Tibial artery (tissue), 4 donors: ENCODE measurements at regions not wholly inside any gene's neighbourhood (a gene's known extent, or its start where the extent isn't known, plus 50 kb on each side); places are given as distances from the start of the nearest gene placed in this dataset.

Experiments used
- DNase-seq, 2 donors: peaks; one replicate each; pipeline ENCODE4 v3.0.0-alpha.2; 2019
- H3K27ac ChIP-seq, 2 donors: fragments of 200-600 bp; sonication (generic) in 1 of 2; 1 replicate in 1 of 2; 2 replicates in 1 of 2; pipeline ENCODE4 v1.5.1; 2018 to 2019; ENCODE audit warnings: mild to moderate bottlenecking in 1 of 2
- H3K27me3 ChIP-seq, 2 donors: fragments of 200-600 bp; sonication (generic) in 1 of 2; one replicate each; pipeline versions ENCODE4 v1.5.1 to v1.6.0; 2016 to 2019
- H3K36me3 ChIP-seq, 3 donors: fragments of 200-600 bp; sonication (generic) in 2 of 3; one replicate each; pipeline ENCODE4 v1.5.1; 2016 to 2019; ENCODE audit warnings: mild to moderate bottlenecking in 2 of 3
- H3K4me1 ChIP-seq, 4 donors: fragments of 200-600 bp; sonication (generic) in 2 of 4; 1 replicate in 3 of 4; 2 replicates in 1 of 4; pipeline ENCODE4 v1.5.1; 2016 to 2019
- H3K4me3 ChIP-seq, 2 donors: fragments of 200-600 bp; sonication (generic) in 1 of 2; 1 replicate in 1 of 2; 2 replicates in 1 of 2; pipeline ENCODE4 v1.5.1; 2018 to 2019; ENCODE audit warnings: mild to moderate bottlenecking in 2 of 2
- H3K9me3 ChIP-seq, 3 donors: fragments of 200-600 bp; sonication (generic) in 1 of 3; one replicate each; pipeline ENCODE4 v1.5.1; 2016 to 2019
- intact Hi-C: fragments of 100-400 bp; cut with DNase I; formaldehyde crosslinking; loops from one replicate; pipeline ENCODE4 v1.15.0; 2023; ENCODE audit warnings: low total_unique reads
- TF ChIP-seq, protein P1 (sequence below), 2 experiments: fragments of 200-600 bp in 1 of 2; fragments of 450-650 bp in 1 of 2; IDR thresholded peaks; one replicate each; pipeline ENCODE4 v1.5.1; 2017 to 2019; ENCODE audit warnings: antibody characterized with exemption in 2 of 2, mild to moderate bottlenecking in 1 of 2, moderate library complexity in 1 of 2

DNA sequence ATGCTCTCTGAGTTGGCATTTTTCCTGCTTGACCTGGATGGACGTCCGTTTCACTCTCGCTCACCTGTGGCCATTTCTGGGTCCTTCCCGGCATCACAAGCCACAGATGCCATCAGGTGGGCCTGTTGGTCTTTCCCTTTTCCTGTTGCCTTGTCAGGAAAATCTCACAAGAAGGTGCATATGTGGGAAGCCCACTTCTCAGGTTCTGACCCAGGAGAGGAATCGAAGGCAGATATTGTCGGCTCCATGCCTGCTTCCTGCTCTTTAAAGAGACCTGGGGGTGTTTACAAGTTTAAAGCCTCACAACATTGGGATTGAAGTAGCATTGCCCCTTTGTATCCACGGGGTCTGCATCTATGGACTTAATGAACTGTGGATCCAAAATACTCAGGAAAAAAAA, 357.9 kb downstream of the RPS24 start:
- Histone ChIP-seq H3K4me3 (no peak overlapping the region), H3K27me3 (no peaks in the 10 kb centered on the region), H3K36me3 (no peaks in the 10 kb centered on the region), H3K4me1 (no peaks in the 10 kb centered on the region), H3K9me3 (no peaks in the 10 kb centered on the region), H3K27ac (no peak overlapping the region)
- intact Hi-C loops, result no loop called here
- TF ChIP-seq, protein P1, sequence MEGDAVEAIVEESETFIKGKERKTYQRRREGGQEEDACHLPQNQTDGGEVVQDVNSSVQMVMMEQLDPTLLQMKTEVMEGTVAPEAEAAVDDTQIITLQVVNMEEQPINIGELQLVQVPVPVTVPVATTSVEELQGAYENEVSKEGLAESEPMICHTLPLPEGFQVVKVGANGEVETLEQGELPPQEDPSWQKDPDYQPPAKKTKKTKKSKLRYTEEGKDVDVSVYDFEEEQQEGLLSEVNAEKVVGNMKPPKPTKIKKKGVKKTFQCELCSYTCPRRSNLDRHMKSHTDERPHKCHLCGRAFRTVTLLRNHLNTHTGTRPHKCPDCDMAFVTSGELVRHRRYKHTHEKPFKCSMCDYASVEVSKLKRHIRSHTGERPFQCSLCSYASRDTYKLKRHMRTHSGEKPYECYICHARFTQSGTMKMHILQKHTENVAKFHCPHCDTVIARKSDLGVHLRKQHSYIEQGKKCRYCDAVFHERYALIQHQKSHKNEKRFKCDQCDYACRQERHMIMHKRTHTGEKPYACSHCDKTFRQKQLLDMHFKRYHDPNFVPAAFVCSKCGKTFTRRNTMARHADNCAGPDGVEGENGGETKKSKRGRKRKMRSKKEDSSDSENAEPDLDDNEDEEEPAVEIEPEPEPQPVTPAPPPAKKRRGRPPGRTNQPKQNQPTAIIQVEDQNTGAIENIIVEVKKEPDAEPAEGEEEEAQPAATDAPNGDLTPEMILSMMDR (IDR thresholded peaks at IDR 0.05), result no peak
- DNase-seq, result no peak

DNA sequence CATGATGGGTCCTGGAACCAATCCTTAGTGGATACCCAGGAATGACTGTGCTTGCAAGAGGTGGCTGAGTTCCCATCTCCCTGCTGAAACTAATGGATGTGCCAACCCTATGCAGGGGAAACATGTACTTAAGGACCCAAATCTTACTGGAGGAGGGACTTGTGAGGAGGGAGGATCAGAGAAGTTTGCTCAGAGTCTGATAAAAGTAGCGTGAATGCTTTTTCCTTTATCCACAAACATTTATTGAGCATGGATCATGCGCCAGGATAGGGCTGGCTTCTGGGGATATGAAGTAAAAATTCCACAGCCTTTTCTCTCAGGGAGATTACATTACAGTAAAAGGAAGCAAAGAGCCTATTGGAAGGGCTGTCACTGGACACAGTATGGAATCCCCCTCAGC, 358.5 kb downstream of the RPS24 start:
- H3K27ac ChIP-seq, result no peak overlapping the region
- H3K4me1 ChIP-seq, result no peaks in the 10 kb centered on the region
- no peak overlapping the region for H3K4me3 ChIP-seq
- H3K36me3 ChIP-seq, result no peaks in the 10 kb centered on the region
- intact Hi-C loops, result no loop called here
- H3K9me3 ChIP-seq, result no peaks in the 10 kb centered on the region
- DNase-seq, result no peak
- no peaks in the 10 kb centered on the region for H3K27me3 ChIP-seq
- TF ChIP-seq, protein P1 (IDR thresholded peaks at IDR 0.05), result no peak

DNA sequence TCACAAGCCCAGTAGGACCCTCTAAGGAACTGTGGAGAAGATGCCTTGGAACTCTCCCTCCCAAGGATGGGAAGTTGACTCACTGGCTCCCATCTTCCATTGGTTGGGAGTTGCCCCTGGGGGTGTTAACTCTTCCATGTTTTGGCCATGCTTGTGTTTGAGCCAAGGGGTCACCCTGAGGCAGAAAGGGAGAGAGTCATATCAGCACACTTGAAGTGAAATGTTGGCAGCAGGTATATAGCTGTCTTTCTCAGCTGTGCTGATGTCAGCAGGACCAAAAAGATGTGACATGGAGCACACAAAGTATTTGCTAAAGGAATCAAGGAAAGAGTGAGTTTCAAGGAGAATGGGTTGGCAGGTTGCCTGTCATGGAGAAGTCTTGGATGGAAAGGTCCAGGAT, 359.4 kb downstream of the RPS24 start:
- no peaks in the 10 kb centered on the region for H3K27me3 ChIP-seq
- no peak overlapping the region for H3K27ac ChIP-seq
- H3K9me3 ChIP-seq, result no peaks in the 10 kb centered on the region
- H3K36me3 ChIP-seq, result no peaks in the 10 kb centered on the region
- H3K4me1 ChIP-seq, result no peaks in the 10 kb centered on the region
- intact Hi-C loops, result no loop called here
- H3K4me3 ChIP-seq, result no peak overlapping the region
- no peak for DNase-seq
- TF ChIP-seq, protein P1 (IDR thresholded peaks at IDR 0.05), result no peak

DNA sequence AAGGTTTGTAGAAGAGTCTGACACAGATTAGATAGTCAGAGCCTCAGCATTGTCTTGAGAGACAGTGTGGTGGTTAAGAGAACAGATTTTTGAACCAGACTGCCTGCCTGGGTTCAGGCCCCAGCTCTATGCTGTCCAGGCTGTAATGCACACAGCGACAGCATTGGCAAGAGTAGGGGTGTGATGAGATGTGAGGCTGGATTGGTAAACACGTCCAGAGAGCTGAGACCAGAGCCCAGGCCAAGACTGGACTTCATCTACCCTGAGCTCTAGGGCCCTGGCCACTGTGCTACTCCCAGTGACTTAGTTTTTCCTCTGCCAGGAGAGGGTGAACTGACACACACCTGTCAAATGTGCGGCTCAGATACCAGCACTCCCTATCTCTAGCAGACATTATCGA, 360.4 kb downstream of the RPS24 start:
- intact Hi-C loops, result no loop called here
- H3K27ac ChIP-seq, result no peak overlapping the region
- TF ChIP-seq, protein P1 (IDR thresholded peaks at IDR 0.05), result no peak
- H3K9me3 ChIP-seq, result no peaks in the 10 kb centered on the region
- no peaks in the 10 kb centered on the region for H3K27me3 ChIP-seq
- no peaks in the 10 kb centered on the region for H3K4me1 ChIP-seq
- H3K36me3 ChIP-seq, result no peaks in the 10 kb centered on the region
- DNase-seq, result no peak
- no peak overlapping the region for H3K4me3 ChIP-seq

DNA sequence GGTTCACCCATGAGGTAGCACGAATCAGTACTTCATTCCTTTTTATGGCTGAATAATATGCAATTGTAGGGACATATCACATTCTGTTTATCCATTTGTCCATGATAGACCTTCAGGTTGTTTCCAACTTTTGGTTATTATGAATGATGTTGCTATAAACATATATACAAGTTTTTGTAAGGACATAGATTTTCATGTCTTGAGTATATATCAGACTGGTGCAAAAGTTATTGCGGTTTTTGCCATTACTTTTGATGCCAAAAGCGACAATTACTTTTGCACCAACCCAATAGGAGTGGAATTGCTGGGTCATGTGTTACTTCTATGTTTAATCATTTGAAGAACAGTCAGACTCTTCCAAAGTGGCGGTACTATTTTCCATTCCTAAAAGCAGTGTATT, 361.5 kb downstream of the RPS24 start:
- DNase-seq, result no peak
- no peak overlapping the region for H3K4me3 ChIP-seq
- TF ChIP-seq, protein P1 (IDR thresholded peaks at IDR 0.05), result no peak
- no peaks in the 10 kb centered on the region for H3K9me3 ChIP-seq
- H3K36me3 ChIP-seq, result no peaks in the 10 kb centered on the region
- H3K4me1 ChIP-seq, result no peaks in the 10 kb centered on the region
- no peak overlapping the region for H3K27ac ChIP-seq
- no peaks in the 10 kb centered on the region for H3K27me3 ChIP-seq
- intact Hi-C loops, result no loop called here

DNA sequence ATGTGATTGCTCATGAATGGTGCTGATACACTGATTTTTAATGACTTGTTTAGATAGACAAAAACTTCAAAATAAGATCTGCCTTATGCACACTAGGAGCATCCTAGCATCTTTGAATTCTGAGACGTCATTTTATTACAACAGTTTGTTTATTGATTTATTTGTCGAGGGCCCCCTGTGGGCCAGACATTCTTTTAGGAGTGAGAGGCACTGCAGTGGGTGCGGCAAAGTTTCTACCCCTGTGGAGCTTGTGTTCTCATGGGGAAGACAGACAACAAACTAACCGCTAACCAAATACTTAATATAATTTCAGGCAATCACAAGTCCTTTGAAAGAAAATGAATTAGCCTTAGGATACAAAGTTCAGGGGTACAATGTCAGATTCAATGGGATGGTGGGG, 363.1 kb downstream of the RPS24 start:
- intact Hi-C loops, result loop anchor here (2.0 kb wide), 1 partner anchor 28 kb away; no protein-coding TSS in a partner anchor

More for the DNA sequence above, 363.1 kb downstream of the RPS24 start:
- TF ChIP-seq, protein P1 (IDR thresholded peaks at IDR 0.05), result no peak
- H3K4me3 ChIP-seq, result no peak overlapping the region
- no peaks in the 10 kb centered on the region for H3K27me3 ChIP-seq
- no peak for DNase-seq
- no peaks in the 10 kb centered on the region for H3K4me1 ChIP-seq
- no peaks in the 10 kb centered on the region for H3K9me3 ChIP-seq
- H3K36me3 ChIP-seq, result no peaks in the 10 kb centered on the region
- H3K27ac ChIP-seq, result no peak overlapping the region
